ENCODE measurements at regions not wholly inside any gene's neighbourhood (a gene's known extent, or its start where the extent isn't known, plus 50 kb on each side); places are given as distances from the start of the nearest gene placed in this dataset.
"Not testable (repeated sequence)": the region's sequence is repeated elsewhere in the genome, so short reads cannot be mapped to it uniquely, and the experiment has no call there.

GRCh38 chr15:47035475-47036406 lies 681.6 kb upstream of the SEMA6D start:
- Mint-ChIP-seq H3K36me3 (no peaks in the 10 kb centered on the region), H3K9me3 (ENCODE audit: low read depth) (peaks cover 6% of the 10 kb centered on the region), H3K27me3 (no peaks in the 10 kb centered on the region), H3K4me1 (no peaks in the 10 kb centered on the region), H3K27ac (no peak overlapping the region), H3K4me3 (no peak overlapping the region)
- CTCF ChIA-PET: no interaction called here
- ATAC-seq (no peak), DNase-seq (no peak)

- Mint-ChIP-seq H3K4me1 (no peaks in the 10 kb centered on the region), H3K4me3 (no peak overlapping the region), H3K9me3 (ENCODE audit: low read depth) (peaks cover 4% of the 10 kb centered on the region), H3K27ac (no peak overlapping the region), H3K36me3 (no peaks in the 10 kb centered on the region), H3K27me3 (no peaks in the 10 kb centered on the region)
- ATAC-seq (no peak), DNase-seq (no peak)
- CTCF ChIA-PET: no interaction called here
Measured at GRCh38 chr15:47037003-47037402, 680.3 kb upstream of the SEMA6D start.

- DNase-seq (no peak), ATAC-seq (no peak)
- no peaks in the 10 kb centered on the region for H3K27me3 Mint-ChIP-seq
- peaks cover 2% of the 10 kb centered on the region for H3K9me3 Mint-ChIP-seq (ENCODE audit: low read depth)
- CTCF ChIA-PET: no interaction called here
- no peaks in the 10 kb centered on the region for H3K36me3 Mint-ChIP-seq
- H3K4me1 Mint-ChIP-seq: no peaks in the 10 kb centered on the region
- no peak overlapping the region for H3K27ac Mint-ChIP-seq
- H3K4me3 Mint-ChIP-seq: no peak overlapping the region
Measured at GRCh38 chr15:47039225-47039624, 678.1 kb upstream of the SEMA6D start.

- CTCF ChIA-PET: no interaction called here
- H3K36me3 Mint-ChIP-seq: no peaks in the 10 kb centered on the region
- peaks cover 3% of the 10 kb centered on the region for H3K9me3 Mint-ChIP-seq (ENCODE audit: low read depth)
- H3K4me1 Mint-ChIP-seq: no peaks in the 10 kb centered on the region
- no peaks in the 10 kb centered on the region for H3K27me3 Mint-ChIP-seq
- ATAC-seq (no peak), DNase-seq (no peak)
- no peak overlapping the region for H3K27ac Mint-ChIP-seq
- no peak overlapping the region for H3K4me3 Mint-ChIP-seq
Measured at GRCh38 chr15:47041301-47041700, 676.0 kb upstream of the SEMA6D start.

GRCh38 chr15:47047981-47048380 lies 669.3 kb upstream of the SEMA6D start:
- H3K4me1 Mint-ChIP-seq, CTCF ChIA-PET, H3K4me3 Mint-ChIP-seq, H3K27me3 Mint-ChIP-seq, H3K27ac Mint-ChIP-seq, H3K36me3 Mint-ChIP-seq, DNase-seq, ATAC-seq: not testable (repeated sequence)
- peaks cover 15% of the 10 kb centered on the region for H3K9me3 Mint-ChIP-seq (ENCODE audit: low read depth)

GRCh38 chr15:47066392-47066791 lies 650.9 kb upstream of the SEMA6D start:
- H3K27ac Mint-ChIP-seq: no peak overlapping the region

GRCh38 chr15:47077846-47078245 lies 639.5 kb upstream of the SEMA6D start:
- H3K27me3 Mint-ChIP-seq; H3K36me3 Mint-ChIP-seq; H3K9me3 Mint-ChIP-seq (ENCODE audit: low read depth); H3K4me3 Mint-ChIP-seq; ATAC-seq; H3K4me1 Mint-ChIP-seq; CTCF ChIA-PET; DNase-seq; H3K27ac Mint-ChIP-seq: not testable (repeated sequence)

More at GRCh38 chr15:47066392-47066791, 650.9 kb upstream of the SEMA6D start:
- no peak for DNase-seq
- peaks cover 11% of the 10 kb centered on the region for H3K9me3 Mint-ChIP-seq (ENCODE audit: low read depth)
- CTCF ChIA-PET: no interaction called here
- no peaks in the 10 kb centered on the region for H3K4me1 Mint-ChIP-seq
- no peak for ATAC-seq
- no peak overlapping the region for H3K4me3 Mint-ChIP-seq
- H3K36me3 Mint-ChIP-seq: no peaks in the 10 kb centered on the region
- H3K27me3 Mint-ChIP-seq: no peaks in the 10 kb centered on the region

GRCh38 chr15:47095833-47096232 lies 621.5 kb upstream of the SEMA6D start:
- ATAC-seq: no peak
- H3K36me3 Mint-ChIP-seq: no peaks in the 10 kb centered on the region
- DNase-seq: no peak
- H3K4me1 Mint-ChIP-seq: no peaks in the 10 kb centered on the region
- no peaks in the 10 kb centered on the region for H3K27me3 Mint-ChIP-seq
- H3K9me3 Mint-ChIP-seq (ENCODE audit: low read depth): peaks cover 3% of the 10 kb centered on the region
- H3K27ac Mint-ChIP-seq: no peak overlapping the region
- no peak overlapping the region for H3K4me3 Mint-ChIP-seq
- CTCF ChIA-PET: no interaction called here

GRCh38 chr15:47098526-47098925 lies 618.8 kb upstream of the SEMA6D start:
- H3K4me3 Mint-ChIP-seq; H3K9me3 Mint-ChIP-seq (ENCODE audit: low read depth); H3K27ac Mint-ChIP-seq; DNase-seq; ATAC-seq; H3K27me3 Mint-ChIP-seq; CTCF ChIA-PET; H3K4me1 Mint-ChIP-seq; H3K36me3 Mint-ChIP-seq: not testable (repeated sequence)

GRCh38 chr15:47099801-47100200 lies 617.5 kb upstream of the SEMA6D start:
- H3K27ac Mint-ChIP-seq; H3K4me3 Mint-ChIP-seq; H3K9me3 Mint-ChIP-seq (ENCODE audit: low read depth); H3K36me3 Mint-ChIP-seq; CTCF ChIA-PET; H3K27me3 Mint-ChIP-seq; H3K4me1 Mint-ChIP-seq; ATAC-seq; DNase-seq: not testable (repeated sequence)

- H3K27me3 Mint-ChIP-seq; H3K4me3 Mint-ChIP-seq; H3K36me3 Mint-ChIP-seq; H3K4me1 Mint-ChIP-seq; ATAC-seq; DNase-seq; H3K9me3 Mint-ChIP-seq (ENCODE audit: low read depth); CTCF ChIA-PET; H3K27ac Mint-ChIP-seq: not testable (repeated sequence)
Measured at GRCh38 chr15:47108800-47109199, 608.5 kb upstream of the SEMA6D start.

GRCh38 chr15:47116698-47117097 lies 600.6 kb upstream of the SEMA6D start:
- peaks cover 9% of the 10 kb centered on the region for H3K9me3 Mint-ChIP-seq (ENCODE audit: low read depth)
- ATAC-seq (no peak), DNase-seq (no peak)
- H3K36me3 Mint-ChIP-seq: no peaks in the 10 kb centered on the region
- no peak overlapping the region for H3K4me3 Mint-ChIP-seq
- CTCF ChIA-PET: no interaction called here
- no peaks in the 10 kb centered on the region for H3K4me1 Mint-ChIP-seq
- H3K27ac Mint-ChIP-seq: no peak overlapping the region
- no peaks in the 10 kb centered on the region for H3K27me3 Mint-ChIP-seq

- H3K9me3 Mint-ChIP-seq (ENCODE audit: low read depth): peaks cover 11% of the 10 kb centered on the region
- no peaks in the 10 kb centered on the region for H3K27me3 Mint-ChIP-seq
- H3K4me1 Mint-ChIP-seq: no peaks in the 10 kb centered on the region
- H3K36me3 Mint-ChIP-seq: no peaks in the 10 kb centered on the region
- CTCF ChIA-PET: no interaction called here
- no peak overlapping the region for H3K4me3 Mint-ChIP-seq
- DNase-seq (no peak), ATAC-seq (no peak)
- no peak overlapping the region for H3K27ac Mint-ChIP-seq
Measured at GRCh38 chr15:47119349-47119748, 598.0 kb upstream of the SEMA6D start.

GRCh38 chr15:47124430-47125102 lies 592.7 kb upstream of the SEMA6D start:
- CTCF ChIA-PET: no interaction called here
- no peak overlapping the region for H3K4me3 Mint-ChIP-seq
- H3K9me3 Mint-ChIP-seq (ENCODE audit: low read depth): peaks cover 4% of the 10 kb centered on the region
- H3K27me3 Mint-ChIP-seq: no peaks in the 10 kb centered on the region
- no peak overlapping the region for H3K27ac Mint-ChIP-seq
- no peak for DNase-seq
- no peak for ATAC-seq
- H3K36me3 Mint-ChIP-seq: no peaks in the 10 kb centered on the region
- no peaks in the 10 kb centered on the region for H3K4me1 Mint-ChIP-seq

All from activated CD8-positive, alpha-beta memory T cell treated with anti-CD3 and anti-CD28 coated beads, Interleukin-2, amount 10 ng/mL, durations not matched to agents 7 days and 5 days (primary cell).